PC-9 (cell line): ENCODE measurements at regions not wholly inside any gene's neighbourhood (a gene's known extent, or its start where the extent isn't known, plus 50 kb on each side); places are given as distances from the start of the nearest gene placed in this dataset.
"Not testable (repeated sequence)": the region's sequence is repeated elsewhere in the genome, so short reads cannot be mapped to it uniquely, and the experiment has no call there.

Experiments
- BruUV-seq: library from RNA; stranded (reverse); fragments of 400-500 nt; replicated peaks from 2 replicates; lab custom pipeline; 2021; lab: Mats Ljungman, UMichigan
- CTCF ChIA-PET: fragments of 300-600 bp; sonication (Branson Sonifier 250); formaldehyde crosslinking; loops from one replicate; lab custom pipeline; 2022; ENCODE audit warnings: antibody characterized with exemption; lab: Charles Lee
- POLR2A ChIA-PET: fragments of 300-600 bp; sonication (Branson Sonifier 250); formaldehyde crosslinking; loops from one replicate; lab custom pipeline; 2022; ENCODE audit warnings: antibody characterized with exemption; ENCODE audit not compliant: unreplicated experiment; lab: Charles Lee
- DNase-seq, 2 experiments: peaks; one replicate each; pipeline versions ENCODE4 v3.0.0 to v3.0.0-alpha.2; 2015 to 2022; ENCODE audit warnings: mixed read lengths in 1 of 2
- H2AFZ ChIP-seq: fragments of 200-600 bp; sonication (generic); 2 replicates; pipeline ENCODE4 v1.8.1; 2017; ENCODE audit warnings: antibody characterized with exemption
- H3F3A ChIP-seq: fragments of 200-600 bp; sonication (generic); 2 replicates; pipeline ENCODE4 v1.8.1; 2017; ENCODE audit warnings: antibody characterized with exemption, mild to moderate bottlenecking, low read depth; ENCODE audit not compliant: insufficient read depth
- H3K27ac ChIP-seq: fragments of 200-600 bp; sonication (generic); 2 replicates; pipeline ENCODE4 v1.6.1; 2016; ENCODE audit warnings: mixed run types
- H3K27me3 ChIP-seq: fragments of 200-600 bp; sonication (generic); 2 replicates; pipeline ENCODE4 v1.6.1; 2016; ENCODE audit warnings: low read depth, mixed run types; ENCODE audit not compliant: insufficient read depth
- H3K36me3 ChIP-seq: fragments of 200-600 bp; sonication (generic); 2 replicates; pipeline ENCODE4 v1.6.1; 2016; ENCODE audit warnings: low read depth, mixed run types
- H3K4me1 ChIP-seq: fragments of 200-600 bp; sonication (generic); replicated peaks from 2 replicates; pipeline ENCODE4 v1.6.1; 2016; ENCODE audit warnings: mixed run types; ENCODE audit not compliant: insufficient read depth
- H3K4me2 ChIP-seq: fragments of 200-600 bp; sonication (generic); 2 replicates; pipeline ENCODE4 v1.6.1; 2017; ENCODE audit warnings: mixed run types
- H3K4me3 ChIP-seq: fragments of 200-600 bp; sonication (generic); 2 replicates; pipeline ENCODE4 v1.6.1; 2016; ENCODE audit warnings: mixed run types
- H3K79me2 ChIP-seq: fragments of 200-600 bp; sonication (generic); 2 replicates; pipeline ENCODE4 v1.6.1; 2017; ENCODE audit warnings: low read depth, mixed run types
- H3K9me2 ChIP-seq: fragments of 200-600 bp; sonication (generic); 2 replicates; pipeline ENCODE4 v1.8.1; 2017; ENCODE audit warnings: mild to moderate bottlenecking; ENCODE audit not compliant: insufficient read depth
- H3K9me3 ChIP-seq: fragments of 200-600 bp; sonication (generic); 2 replicates; pipeline ENCODE4 v1.8.1; 2016; ENCODE audit warnings: low read depth; ENCODE audit not compliant: insufficient read depth
- H4K20me1 ChIP-seq: fragments of 200-600 bp; sonication (generic); 2 replicates; pipeline ENCODE4 v1.8.1; 2017; ENCODE audit not compliant: insufficient read depth
- CTCF ChIP-seq: fragments of 200-600 bp; sonication (generic); conservative IDR thresholded peaks from 2 replicates; pipeline ENCODE4 v1.6.1; 2017; ENCODE audit warnings: mixed run types, antibody characterized with exemption, mild to moderate bottlenecking, moderate library complexity
- EZH2 ChIP-seq: fragments of 200-600 bp; sonication (generic); IDR thresholded peaks from 2 replicates; pipeline ENCODE4 v1.8.0; 2017; ENCODE audit warnings: antibody characterized with exemption, low read depth
- intact Hi-C: fragments of 100-400 bp; cut with micrococcal nuclease; formaldehyde crosslinking; loops from one replicate; pipeline ENCODE4 v1.10.0; 2022; ENCODE audit not compliant: unreplicated experiment

- H3K4me2 ChIP-seq = no peak overlapping the region
- TF ChIP-seq CTCF = no peak
- TF ChIP-seq EZH2 = no peak
- no TSS peak for BruUV-seq
- H3K9me2 ChIP-seq = no peaks in the 10 kb centered on the region
- ChIA-PET CTCF (no interaction called here), POLR2A (no interaction called here)
- no peaks in the 10 kb centered on the region for H3K27me3 ChIP-seq
- intact Hi-C loops = no loop called here
- no peaks in the 10 kb centered on the region for H3K36me3 ChIP-seq
- no peaks in the 10 kb centered on the region; the same call in 1 of the 2 replicates for H3K9me3 ChIP-seq
- H3K27ac ChIP-seq = no peak overlapping the region
- no peaks in the 10 kb centered on the region for H3K4me1 ChIP-seq
- no peak for DNase-seq
- no peak overlapping the region for H2AFZ ChIP-seq
- no peak overlapping the region for H3K4me3 ChIP-seq
- H4K20me1 ChIP-seq = no peaks in the 10 kb centered on the region
- no peaks in the 10 kb centered on the region for H3F3A ChIP-seq
- H3K79me2 ChIP-seq = no peaks in the 10 kb centered on the region
These were observed 514.8 kb downstream of the TNS3 start for GRCh38 chr7:47066976-47067614.

GRCh38 chr7:47056731-47057130 is 525.2 kb downstream of the TNS3 start:
- no TSS peak for BruUV-seq
- Histone ChIP-seq H3F3A (no peaks in the 10 kb centered on the region), H3K4me3 (no peak overlapping the region), H3K9me2 (no peaks in the 10 kb centered on the region), H3K27me3 (no peaks in the 10 kb centered on the region), H3K36me3 (no peaks in the 10 kb centered on the region), H4K20me1 (no peaks in the 10 kb centered on the region), H3K4me2 (no peak overlapping the region), H3K79me2 (no peaks in the 10 kb centered on the region), H3K4me1 (no peaks in the 10 kb centered on the region), H3K27ac (no peak overlapping the region), H2AFZ (no peak overlapping the region), H3K9me3 (no peaks in the 10 kb centered on the region)
- CTCF ChIA-PET = no interaction called here
- TF ChIP-seq CTCF (no peak), EZH2 (no peak)
- POLR2A ChIA-PET = no interaction called here
- no peak for DNase-seq
- intact Hi-C loops = no loop called here

- H3F3A ChIP-seq, H3K36me3 ChIP-seq, POLR2A ChIA-PET, H3K9me3 ChIP-seq, H3K4me1 ChIP-seq, H3K9me2 ChIP-seq, intact Hi-C loops, H4K20me1 ChIP-seq, DNase-seq, BruUV-seq, H3K27ac ChIP-seq, CTCF ChIA-PET, H3K27me3 ChIP-seq, H3K4me3 ChIP-seq, H3K79me2 ChIP-seq, H2AFZ ChIP-seq, H3K4me2 ChIP-seq: not testable (repeated sequence)
These were observed 529.2 kb downstream of the TNS3 start for GRCh38 chr7:47052541-47053208.
